ENCODE measurements at regions not wholly inside any gene's neighbourhood (a gene's known extent, or its start where the extent isn't known, plus 50 kb on each side); places are given as distances from the start of the nearest gene placed in this dataset.

DNA sequence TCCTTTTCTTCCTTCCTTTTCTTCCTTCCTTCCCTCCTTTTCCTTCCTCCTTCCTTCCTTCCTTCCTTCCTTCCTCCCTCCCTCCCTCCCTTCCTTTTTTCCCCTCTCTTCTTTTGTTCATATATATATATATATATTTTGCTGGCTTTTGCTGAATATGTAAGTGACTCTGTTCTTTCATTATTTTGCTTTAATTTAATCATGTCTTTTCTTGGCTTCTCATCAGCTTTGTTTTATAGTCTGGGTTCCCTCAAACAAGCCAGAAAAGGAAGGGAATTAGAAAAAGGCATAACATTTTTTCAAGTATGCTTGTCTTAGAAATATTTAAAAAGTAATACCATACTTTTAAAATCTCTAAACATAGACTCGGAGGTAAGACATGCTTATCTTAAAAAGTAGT is 219.9 kb upstream of the ATXN7L3B start:
- Histone ChIP-seq H3K27me3 (ENCODE audit: insufficient read depth, low read length) (no peaks in the 10 kb centered on the region), H3K36me3 (ENCODE audit: insufficient read depth, low read length) (no peaks in the 10 kb centered on the region), H2AFZ (ENCODE audit: low read length) (no peak overlapping the region)

DNA sequence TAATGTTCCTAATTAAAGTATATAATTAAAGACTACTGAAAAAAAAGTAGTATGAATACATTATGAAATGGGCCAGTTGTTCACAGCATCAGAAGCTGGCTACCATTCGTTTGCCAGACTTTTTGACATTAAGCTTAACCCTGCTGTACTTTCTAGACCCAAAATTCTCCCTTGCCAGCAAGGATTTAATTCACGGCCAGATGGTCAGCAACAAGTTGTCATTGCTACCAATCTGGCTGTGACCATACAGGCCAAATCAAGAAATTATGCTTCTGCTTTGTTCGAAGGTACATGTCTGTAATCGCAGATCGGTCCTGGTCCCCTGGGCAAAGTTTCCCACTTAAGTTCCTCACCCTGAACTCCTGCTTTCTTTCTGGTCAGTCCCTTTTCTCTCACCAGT is 217.7 kb upstream of the ATXN7L3B start:
- H3K79me2 ChIP-seq (ENCODE audit: insufficient read depth, low read length), result no peaks in the 10 kb centered on the region
- no peaks in the 10 kb centered on the region for H3K27me3 ChIP-seq (ENCODE audit: insufficient read depth, low read length)
- H3K36me3 ChIP-seq (ENCODE audit: insufficient read depth, low read length), result no peaks in the 10 kb centered on the region
- no peak overlapping the region for H3K4me3 ChIP-seq (ENCODE audit: insufficient read depth, low read length)
- H4K20me1 ChIP-seq (ENCODE audit: insufficient read depth, low read length), result no peaks in the 10 kb centered on the region
- TF ChIP-seq, protein P1, sequence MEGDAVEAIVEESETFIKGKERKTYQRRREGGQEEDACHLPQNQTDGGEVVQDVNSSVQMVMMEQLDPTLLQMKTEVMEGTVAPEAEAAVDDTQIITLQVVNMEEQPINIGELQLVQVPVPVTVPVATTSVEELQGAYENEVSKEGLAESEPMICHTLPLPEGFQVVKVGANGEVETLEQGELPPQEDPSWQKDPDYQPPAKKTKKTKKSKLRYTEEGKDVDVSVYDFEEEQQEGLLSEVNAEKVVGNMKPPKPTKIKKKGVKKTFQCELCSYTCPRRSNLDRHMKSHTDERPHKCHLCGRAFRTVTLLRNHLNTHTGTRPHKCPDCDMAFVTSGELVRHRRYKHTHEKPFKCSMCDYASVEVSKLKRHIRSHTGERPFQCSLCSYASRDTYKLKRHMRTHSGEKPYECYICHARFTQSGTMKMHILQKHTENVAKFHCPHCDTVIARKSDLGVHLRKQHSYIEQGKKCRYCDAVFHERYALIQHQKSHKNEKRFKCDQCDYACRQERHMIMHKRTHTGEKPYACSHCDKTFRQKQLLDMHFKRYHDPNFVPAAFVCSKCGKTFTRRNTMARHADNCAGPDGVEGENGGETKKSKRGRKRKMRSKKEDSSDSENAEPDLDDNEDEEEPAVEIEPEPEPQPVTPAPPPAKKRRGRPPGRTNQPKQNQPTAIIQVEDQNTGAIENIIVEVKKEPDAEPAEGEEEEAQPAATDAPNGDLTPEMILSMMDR (IDR thresholded peaks at IDR 0.05; ENCODE audit: extremely low read depth, low read depth, low read length), result no peak
- H3K9me3 ChIP-seq (ENCODE audit: low read depth, low read length), result no peaks in the 10 kb centered on the region
- H3K4me2 ChIP-seq (ENCODE audit: insufficient read depth, low read length), result no peak overlapping the region
- no peaks in the 10 kb centered on the region for H3K4me1 ChIP-seq (ENCODE audit: insufficient read depth, low read length)
- no peak overlapping the region for H3K27ac ChIP-seq (ENCODE audit: low read depth, low read length)
- no peak for DNase-seq (ENCODE audit: insufficient read length, low spot score, missing footprints)
- H2AFZ ChIP-seq (ENCODE audit: low read length), result no peak overlapping the region

More for the DNA sequence above, 219.9 kb upstream of the ATXN7L3B start:
- no peak overlapping the region for H3K4me2 ChIP-seq (ENCODE audit: insufficient read depth, low read length)
- H3K4me3 ChIP-seq (ENCODE audit: insufficient read depth, low read length), result no peak overlapping the region
- H3K79me2 ChIP-seq (ENCODE audit: insufficient read depth, low read length), result no peaks in the 10 kb centered on the region
- TF ChIP-seq, protein P1 (IDR thresholded peaks at IDR 0.05; ENCODE audit: extremely low read depth, low read depth, low read length), result no peak
- H4K20me1 ChIP-seq (ENCODE audit: insufficient read depth, low read length), result no peaks in the 10 kb centered on the region
- no peak for DNase-seq (ENCODE audit: insufficient read length, low spot score, missing footprints)
- no peaks in the 10 kb centered on the region for H3K4me1 ChIP-seq (ENCODE audit: insufficient read depth, low read length)
- H3K27ac ChIP-seq (ENCODE audit: low read depth, low read length), result no peak overlapping the region
- H3K9me3 ChIP-seq (ENCODE audit: low read depth, low read length), result no peaks in the 10 kb centered on the region

DNA sequence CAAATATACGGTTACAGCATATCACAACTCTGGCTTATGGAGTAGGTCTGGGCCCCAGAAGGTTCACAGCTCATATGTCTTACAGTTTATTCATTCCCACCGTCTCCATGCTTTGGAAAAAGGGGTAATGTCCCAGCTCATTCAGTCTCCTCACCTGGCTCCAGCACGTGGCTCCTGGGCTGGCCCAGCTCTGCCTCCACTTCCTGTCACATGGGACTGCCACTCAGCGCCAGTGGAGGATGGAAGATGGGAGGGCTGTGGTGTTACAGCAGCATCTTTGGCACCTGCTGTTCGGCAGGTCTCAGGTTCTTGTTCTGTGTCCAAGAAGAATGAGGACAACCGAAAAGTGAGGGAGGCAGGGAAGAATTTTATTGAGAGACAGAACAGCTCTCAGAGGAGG is 216.3 kb upstream of the ATXN7L3B start:
- Histone ChIP-seq H3K4me2 (ENCODE audit: insufficient read depth, low read length) (no peak overlapping the region), H3K27me3 (ENCODE audit: insufficient read depth, low read length) (no peaks in the 10 kb centered on the region), H3K9me3 (ENCODE audit: low read depth, low read length) (no peaks in the 10 kb centered on the region), H3K36me3 (ENCODE audit: insufficient read depth, low read length) (no peaks in the 10 kb centered on the region), H3K27ac (ENCODE audit: low read depth, low read length) (no peak overlapping the region), H4K20me1 (ENCODE audit: insufficient read depth, low read length) (no peaks in the 10 kb centered on the region), H3K4me1 (ENCODE audit: insufficient read depth, low read length) (no peaks in the 10 kb centered on the region), H3K4me3 (ENCODE audit: insufficient read depth, low read length) (no peak overlapping the region), H2AFZ (ENCODE audit: low read length) (no peak overlapping the region), H3K79me2 (ENCODE audit: insufficient read depth, low read length) (no peaks in the 10 kb centered on the region)
- DNase-seq (ENCODE audit: insufficient read length, low spot score, missing footprints), result no peak
- TF ChIP-seq, protein P1 (IDR thresholded peaks at IDR 0.05; ENCODE audit: extremely low read depth, low read depth, low read length), result no peak

DNA sequence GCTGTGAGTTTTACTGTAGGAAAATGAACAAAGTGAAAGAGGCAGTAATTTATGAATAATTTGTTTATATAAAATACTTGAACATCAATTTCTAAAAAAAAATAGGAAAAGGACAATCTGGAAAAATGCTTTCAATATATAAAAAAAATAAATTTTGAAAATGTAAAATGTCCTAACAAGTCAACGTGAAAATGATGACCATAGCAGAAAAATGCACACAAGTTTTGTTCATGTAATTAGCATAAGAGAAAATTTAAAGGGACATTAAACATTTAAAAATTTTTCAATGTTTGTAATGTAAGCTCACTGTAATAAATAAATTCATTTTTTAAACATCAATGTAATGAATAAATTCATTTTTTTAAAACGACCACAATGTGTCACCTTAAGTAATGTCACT is 214.8 kb upstream of the ATXN7L3B start:
- no peaks in the 10 kb centered on the region for H3K36me3 ChIP-seq (ENCODE audit: insufficient read depth, low read length)
- H3K4me2 ChIP-seq (ENCODE audit: insufficient read depth, low read length), result no peak overlapping the region
- H3K4me1 ChIP-seq (ENCODE audit: insufficient read depth, low read length), result no peaks in the 10 kb centered on the region
- H3K27me3 ChIP-seq (ENCODE audit: insufficient read depth, low read length), result no peaks in the 10 kb centered on the region
- H3K4me3 ChIP-seq (ENCODE audit: insufficient read depth, low read length), result no peak overlapping the region
- no peaks in the 10 kb centered on the region for H3K9me3 ChIP-seq (ENCODE audit: low read depth, low read length)
- DNase-seq (ENCODE audit: insufficient read length, low spot score, missing footprints), result no peak
- no peak overlapping the region for H3K27ac ChIP-seq (ENCODE audit: low read depth, low read length)
- no peak overlapping the region for H2AFZ ChIP-seq (ENCODE audit: low read length)
- no peaks in the 10 kb centered on the region for H3K79me2 ChIP-seq (ENCODE audit: insufficient read depth, low read length)
- H4K20me1 ChIP-seq (ENCODE audit: insufficient read depth, low read length), result no peaks in the 10 kb centered on the region
- TF ChIP-seq, protein P1 (IDR thresholded peaks at IDR 0.05; ENCODE audit: extremely low read depth, low read depth, low read length), result no peak

Measured in osteoblast (primary cell).